GM18511 (cell line): ENCODE measurements at regions not wholly inside any gene's neighbourhood (a gene's known extent, or its start where the extent isn't known, plus 50 kb on each side); places are given as distances from the start of the nearest gene placed in this dataset.
"Not testable (repeated sequence)": the region's sequence is repeated elsewhere in the genome, so short reads cannot be mapped to it uniquely, and the experiment has no call there.

ENCODE experiments used
- ATAC-seq: cut with Tn5 transposase; IDR thresholded peaks from one replicate; pipeline ENCODE4 v1.9.1; 2021; ENCODE audit warnings: mild to moderate bottlenecking, moderate library complexity; ENCODE audit not compliant: unreplicated experiment

DNA sequence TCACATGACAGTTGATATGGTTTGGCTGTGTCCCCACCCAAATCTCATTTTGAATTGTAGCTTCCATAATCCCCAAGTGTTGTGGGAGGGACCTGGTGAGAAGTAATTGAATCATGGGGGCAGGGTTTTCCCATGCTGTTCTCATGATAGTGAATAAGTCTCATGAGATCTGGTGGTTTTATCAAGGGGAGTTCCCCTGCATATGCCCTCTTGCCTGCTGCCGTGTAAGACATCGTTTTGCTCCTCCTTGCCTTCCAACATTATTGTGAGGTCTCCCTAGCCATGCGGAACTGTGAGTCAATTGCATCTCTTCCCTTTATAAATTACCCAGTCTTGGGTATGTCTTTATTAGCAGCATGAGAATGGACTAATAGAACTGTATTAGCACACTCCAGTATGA is 382.4 kb upstream of the PODXL start:
- ATAC-seq: not testable (repeated sequence)

DNA sequence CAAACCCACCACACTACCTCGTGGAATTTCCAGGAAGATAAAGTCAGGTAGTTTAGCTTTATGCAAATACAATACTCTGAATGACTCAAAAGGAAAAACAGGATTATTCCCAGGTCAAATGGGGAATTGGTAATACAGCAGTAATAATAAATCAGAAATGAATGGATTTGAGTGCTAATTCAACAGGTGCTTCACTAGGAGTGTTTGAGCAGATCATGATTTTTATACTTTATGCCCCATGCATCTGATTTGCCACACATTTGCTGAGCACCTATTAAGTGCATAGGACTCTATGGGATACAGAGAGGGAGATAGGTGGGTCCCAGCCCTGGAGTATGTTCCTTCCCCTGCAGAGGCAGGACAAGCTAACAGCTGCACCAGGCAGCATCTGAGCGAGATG is 381.4 kb upstream of the PODXL start:
- no peak for ATAC-seq

DNA sequence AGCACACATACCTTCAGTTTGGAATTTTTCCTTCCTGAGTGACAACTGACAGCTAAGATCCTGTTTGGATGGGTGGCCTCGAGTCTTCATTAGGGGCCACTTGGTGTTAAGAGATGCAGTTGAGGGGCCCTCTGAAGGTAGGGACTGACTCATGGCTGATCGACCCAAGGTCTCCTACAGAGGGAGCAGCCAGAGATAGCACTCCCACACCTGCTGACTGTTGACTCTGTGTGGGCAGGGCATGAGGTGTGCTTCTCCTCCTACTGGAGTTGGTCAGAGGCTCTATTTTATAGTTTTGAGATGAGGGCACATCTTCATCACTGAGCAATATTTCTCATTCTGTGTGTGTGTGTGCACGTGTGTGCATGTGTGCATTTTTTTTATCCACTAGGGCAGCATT is 378.8 kb upstream of the PODXL start:
- ATAC-seq: no peak

DNA sequence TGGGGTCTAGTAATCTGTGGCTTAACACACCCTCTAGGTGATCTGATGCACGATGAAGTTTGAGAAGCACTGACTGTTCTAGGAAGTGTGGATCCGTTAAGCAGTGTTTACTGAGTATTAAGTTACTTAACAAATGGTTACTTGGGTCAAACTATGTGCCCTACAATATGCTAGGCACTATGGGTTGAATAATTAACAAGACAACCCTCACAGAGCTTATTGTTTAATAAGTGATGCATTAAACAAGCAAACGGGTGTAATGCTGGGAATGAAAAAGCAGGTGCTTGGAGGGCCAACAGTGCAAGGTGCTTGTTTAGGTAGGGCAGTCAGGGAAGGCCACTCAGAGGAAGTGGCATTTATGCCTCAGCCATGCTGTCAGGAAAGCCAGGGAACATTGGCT is 378.0 kb upstream of the PODXL start:
- no peak for ATAC-seq

DNA sequence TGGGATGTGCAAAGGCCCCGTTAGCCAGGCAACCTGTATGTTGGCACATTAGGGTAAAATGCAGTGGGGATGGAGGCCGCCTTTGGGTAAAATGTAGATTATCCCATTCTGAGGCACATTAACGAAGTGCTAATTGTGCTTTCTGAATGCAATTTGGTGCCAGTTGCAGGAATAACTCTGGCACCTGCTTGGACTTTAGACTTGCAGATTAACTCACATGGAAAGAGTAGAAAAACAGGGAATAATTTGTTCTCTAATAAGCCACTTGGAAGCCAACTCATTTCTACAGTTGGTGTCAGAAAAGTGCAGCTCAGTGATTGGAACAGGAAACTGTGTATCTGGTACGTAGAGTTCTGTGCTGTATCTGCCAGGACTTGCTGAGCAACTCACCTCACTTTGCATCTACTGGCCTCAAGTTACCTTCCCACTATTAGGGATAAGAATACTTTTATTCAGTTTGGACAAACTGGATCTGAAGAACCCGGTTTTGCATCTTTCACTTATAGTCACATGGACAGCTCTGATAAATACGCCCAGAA is 377.4 kb upstream of the PODXL start:
- ATAC-seq: no peak

DNA sequence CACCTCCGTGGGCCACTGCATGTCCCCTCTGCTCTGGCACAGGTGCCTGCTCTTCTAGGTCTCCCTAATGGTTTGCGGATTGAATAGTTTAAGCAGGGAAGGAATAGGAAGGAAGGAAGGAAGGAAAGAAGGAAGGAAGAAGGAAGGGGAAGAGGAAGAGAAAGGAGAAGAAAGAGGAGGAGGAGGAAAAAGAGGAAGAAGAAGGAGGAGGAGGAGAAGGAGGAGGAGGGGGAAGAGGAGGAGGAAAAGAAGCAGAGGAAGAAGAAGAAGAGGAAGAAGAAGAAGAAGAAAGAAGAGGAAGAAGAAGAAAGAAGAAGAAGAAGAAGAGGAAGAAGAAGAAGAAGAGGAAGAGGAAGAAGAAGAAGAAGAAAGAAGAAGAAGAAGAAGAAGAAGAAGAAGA is 376.8 kb upstream of the PODXL start:
- ATAC-seq: not testable (repeated sequence)

DNA sequence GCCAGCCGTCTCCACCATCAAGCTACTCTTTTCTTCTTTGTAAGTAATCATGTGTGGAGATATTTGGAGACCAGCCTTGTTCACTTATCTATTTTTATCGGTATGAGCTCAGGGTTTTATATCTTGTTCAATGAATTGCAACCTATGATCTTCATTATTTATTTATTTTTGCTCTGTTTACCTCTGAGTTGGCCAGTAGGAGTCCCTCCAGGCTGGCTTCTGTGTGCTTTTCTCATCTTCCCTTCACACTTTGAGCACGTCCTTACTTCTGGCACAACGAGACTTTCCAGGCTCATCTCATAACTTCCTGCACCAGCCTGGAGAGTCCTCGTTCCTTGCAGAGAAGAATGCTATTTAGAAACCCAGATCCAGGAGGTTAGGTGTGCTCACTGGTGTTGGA is 375.8 kb upstream of the PODXL start:
- no peak for ATAC-seq

DNA sequence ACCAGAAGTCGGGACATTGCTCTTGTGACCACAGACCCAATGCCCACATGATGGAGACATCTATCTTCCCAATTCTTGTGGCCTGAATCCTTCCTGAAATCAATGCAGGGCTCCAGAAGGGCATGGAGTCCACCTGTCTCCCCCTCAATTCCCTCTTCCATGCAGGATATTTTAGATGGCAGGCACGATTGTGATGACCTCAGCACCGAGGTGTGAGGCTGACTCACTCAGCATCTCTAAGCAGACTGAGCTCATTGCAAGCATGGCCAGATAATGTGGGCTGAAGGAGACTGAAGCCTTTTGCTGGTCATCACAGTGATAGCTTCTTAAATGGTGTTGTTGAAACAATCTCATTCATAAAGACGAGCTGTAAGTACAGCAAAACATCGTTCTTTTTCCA is 374.9 kb upstream of the PODXL start:
- ATAC-seq: no peak

DNA sequence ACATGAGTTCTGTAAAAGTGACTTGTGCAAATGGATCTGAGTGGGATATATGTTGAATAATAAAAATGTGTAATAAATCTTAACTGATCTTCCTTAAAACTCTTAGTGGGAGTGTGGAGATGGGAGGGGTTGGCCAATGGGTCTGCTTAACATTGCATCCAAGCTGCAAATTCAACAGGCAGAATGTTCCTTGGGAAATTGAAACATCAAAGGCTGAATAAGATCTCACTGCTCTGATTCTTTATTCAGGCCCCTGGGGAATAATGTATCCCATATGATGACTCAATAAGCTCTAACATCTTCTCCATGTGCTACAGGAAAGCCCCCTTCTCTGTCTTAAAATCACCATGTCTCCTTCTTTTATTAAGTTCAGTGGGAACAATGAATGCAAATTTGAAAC is 373.2 kb upstream of the PODXL start:
- no peak for ATAC-seq

DNA sequence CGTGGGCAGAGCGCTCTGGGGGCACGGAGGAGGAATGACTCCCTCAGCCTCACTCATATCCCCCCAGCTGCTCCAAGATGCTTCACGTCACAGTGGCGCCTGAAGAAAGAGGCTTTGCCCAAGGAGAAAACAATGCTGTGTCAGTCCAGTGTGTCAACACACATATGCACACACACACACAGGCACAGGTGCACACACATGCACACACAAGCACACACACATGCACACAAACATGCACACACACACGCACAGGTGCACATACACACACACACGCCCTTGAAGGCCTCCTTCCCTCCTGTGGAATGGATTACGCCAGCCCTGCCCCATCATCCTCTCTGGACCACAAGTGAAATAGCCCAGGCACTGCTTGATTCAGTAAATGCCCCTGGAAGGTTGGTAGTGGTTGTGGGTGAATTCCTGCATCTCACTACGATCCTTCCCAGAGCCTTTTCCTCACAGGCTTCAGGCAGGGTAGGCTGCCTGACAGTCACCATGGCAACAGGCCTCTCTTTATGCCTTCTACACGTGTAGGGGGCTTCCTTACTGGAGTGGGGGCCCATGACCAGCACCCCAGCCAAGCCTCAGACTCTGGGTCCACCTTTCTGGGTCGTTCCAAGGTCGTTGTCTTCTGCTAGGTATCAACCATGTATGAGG is 371.5 kb upstream of the PODXL start:
- no peak for ATAC-seq

DNA sequence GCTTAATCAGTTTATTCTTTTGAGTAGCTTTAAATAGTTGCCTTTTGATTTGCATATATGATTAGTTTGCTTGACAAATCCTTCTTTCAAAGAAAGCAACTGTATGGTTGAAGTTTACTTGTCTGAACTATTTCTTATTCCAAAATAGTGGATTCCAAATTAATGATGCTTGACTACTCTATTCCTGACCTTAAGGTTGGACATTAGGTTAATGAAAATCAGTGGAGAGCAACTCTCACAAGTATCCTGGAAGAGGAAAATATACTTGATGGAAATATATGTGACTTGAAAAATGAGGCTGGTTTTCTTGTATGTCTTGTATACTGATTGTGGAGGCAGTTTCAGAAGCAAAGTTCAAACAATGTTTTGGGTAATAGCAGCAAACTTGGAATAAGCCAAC is 369.2 kb upstream of the PODXL start:
- ATAC-seq: no peak

DNA sequence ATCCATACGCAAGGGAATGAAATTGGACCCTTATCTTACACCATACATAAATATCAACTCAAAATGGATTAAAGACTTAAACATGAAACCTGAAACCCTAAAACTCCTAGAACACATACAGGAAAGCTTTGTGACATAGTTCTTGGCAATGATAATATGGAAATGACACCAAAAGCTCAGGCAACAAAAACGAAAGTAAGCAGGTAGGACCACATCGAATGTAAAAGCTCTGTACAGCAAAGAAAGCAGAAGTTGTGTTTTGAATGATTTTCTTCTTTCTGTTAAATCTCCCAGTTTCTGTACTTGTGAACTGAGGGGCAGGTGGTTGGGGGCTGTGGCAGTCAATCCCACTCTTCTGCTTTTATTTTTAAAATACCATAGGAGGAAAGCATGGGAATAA is 368.4 kb upstream of the PODXL start:
- no peak for ATAC-seq

DNA sequence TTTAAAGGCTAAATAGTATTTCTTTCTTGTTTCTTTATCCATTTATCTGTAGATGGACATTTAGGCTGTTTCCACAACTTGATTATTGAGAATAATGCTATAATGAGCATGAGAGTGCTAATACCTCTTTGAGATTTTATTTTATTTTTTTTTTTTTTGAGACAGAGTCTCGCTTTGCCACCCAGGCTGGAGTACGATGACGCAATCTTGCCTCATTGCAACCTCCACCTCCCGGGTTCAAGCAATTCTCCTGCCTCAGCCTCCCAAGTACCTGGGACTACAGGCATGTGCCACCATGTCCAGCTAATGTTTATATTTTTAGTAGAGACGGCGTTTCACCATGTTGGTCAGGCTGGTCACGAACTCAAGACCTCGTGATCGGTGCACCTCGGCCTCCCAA is 366.5 kb upstream of the PODXL start:
- ATAC-seq: not testable (repeated sequence)

DNA sequence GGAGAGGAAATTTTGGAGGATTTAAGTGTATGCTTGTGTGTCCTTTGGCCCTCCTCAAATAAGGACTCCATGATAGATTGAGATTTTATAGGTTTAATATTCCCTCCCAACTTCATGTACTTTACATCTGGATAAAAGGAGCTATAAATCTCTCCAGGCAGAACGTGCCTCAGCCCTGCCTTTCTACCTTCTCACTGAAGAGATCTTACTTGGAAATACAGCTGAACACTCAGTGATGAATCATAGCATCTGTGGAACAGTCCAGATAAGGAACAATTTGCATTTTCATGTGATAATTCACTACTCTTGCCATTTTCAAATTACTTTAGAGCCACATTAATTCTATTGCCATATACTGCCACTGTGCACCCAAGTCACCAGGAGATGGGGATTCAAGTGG is 364.6 kb upstream of the PODXL start:
- no peak for ATAC-seq

DNA sequence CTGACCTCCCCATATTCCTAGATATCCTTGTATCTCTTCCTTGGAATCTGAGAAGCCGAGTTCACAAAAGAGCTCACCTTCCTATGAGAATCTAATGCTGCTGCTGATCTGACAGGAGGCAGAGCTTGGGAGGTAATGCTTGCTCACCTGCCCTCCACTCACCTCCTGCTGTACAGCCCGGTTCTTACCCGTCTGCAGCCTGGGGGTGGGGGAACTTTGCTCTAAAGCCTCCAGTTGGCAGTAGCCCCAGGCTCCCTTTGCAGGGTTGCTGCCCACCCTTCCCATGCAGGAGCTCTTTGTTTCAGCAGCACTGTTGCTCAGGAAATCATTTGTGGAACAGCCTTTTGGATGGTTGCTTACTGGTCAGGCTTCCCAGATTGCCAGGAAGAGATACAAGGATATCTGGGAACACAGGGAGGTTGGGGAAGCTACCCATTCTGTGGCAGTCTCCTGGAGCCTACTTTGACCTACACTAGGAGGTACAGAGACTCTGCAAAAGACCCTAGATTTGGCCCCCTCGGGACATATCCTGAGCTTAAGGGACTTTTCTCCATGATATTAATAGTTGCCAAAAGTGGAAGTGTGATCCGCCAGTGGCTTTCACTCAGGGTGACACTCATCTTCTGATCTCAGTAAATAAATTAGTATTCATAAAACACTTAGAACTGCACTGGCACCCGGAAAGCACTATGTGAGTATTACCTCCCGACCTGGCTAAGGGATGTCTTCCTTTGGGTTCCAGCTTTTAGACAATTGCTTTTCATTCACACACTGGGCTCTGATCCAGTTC is 363.7 kb upstream of the PODXL start:
- ATAC-seq: peak; percentile 58

DNA sequence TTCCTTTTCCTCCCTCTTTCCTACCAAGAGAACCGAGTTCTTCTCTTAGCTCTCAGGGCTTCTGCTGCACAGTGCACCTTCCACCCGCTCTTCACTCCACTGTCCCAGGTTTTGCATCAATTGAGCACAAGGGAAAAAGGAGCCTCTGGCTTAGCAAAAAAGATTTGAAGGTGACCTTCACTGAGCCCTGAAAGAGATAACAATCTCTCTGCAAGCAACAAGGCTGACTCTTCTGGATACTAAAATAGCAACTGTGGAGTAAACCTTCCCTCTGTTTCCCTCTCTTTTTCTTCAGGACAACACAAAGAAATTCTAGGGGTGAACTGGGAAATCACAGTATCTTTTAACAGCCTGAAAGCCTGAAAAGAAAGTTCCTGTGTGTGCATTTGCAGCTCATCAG is 354.7 kb upstream of the PODXL start:
- ATAC-seq: no peak

DNA sequence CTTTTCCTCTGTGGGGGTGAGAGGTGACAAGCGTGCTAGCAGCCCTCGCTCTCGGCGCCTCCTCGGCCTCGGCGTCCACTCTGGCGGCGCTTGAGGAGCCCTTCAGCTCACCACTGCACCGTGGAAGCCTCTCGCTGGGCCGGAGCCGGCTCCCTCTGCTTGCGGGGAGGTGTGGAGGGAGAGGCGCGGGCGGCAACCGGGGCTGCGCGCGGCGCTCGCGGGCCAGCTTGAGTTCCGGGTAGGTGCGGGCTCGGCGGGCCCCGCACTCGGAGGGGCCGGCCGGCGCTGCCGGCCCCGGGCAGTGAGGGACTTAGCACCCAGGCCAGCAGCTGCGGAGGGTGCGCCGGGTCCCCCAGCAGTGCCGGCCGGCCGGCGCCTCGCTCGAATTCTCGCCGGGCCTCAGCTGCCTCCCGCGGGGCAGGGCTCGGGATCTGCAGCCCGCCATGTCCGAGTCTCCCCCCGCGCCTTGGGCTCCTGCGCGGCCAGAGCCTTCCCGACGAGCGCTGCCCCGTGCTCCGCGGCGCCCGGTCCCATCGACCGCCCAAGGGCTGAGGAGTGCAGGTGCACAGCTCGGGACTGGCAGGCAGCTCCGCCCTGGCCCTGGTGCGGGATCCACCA is 352.8 kb upstream of the PODXL start:
- ATAC-seq: no peak

DNA sequence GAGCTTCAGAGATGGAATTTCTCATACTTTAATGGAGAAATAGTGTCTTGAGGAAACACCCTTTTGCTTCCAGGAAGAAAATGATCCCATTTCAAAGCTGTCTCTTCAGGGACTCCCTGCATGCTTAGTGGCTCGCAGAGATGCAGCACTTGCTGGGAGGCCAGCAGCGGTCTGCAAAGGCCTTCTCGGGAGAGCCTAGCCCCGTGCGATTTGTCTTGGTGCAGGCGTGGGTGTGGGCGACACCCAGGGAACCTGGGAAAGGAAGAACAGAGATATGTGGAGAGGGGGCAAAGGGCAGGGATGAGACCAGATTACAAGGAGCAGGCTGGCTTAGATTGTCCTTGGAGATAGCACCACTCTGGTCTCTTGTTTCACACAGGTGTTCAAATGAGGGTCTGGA is 352.3 kb upstream of the PODXL start:
- ATAC-seq: no peak

DNA sequence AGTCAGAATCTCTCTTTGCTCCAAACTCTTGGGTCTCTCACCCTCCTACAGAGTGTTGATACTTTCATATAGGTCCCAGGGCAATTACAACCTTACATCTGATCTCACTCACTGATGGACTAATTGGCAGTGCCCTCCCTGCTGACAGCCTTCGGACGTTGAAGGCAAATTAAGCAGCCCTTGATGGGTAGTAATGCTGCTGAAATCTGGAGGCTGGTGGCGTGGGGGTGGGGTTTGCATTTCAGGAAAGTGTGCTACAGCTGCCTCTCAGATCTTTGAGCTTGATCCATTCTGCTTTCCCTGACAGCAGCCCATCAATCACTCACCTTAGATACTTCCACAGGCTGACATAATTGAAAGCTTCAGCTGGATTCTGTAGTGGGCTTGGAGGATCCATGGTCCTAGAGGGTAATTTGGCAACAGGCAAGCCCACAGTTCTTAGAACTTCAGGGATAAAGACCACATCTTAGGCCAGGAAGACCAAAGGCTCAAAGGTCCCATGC is 349.1 kb upstream of the PODXL start:
- ATAC-seq: no peak

DNA sequence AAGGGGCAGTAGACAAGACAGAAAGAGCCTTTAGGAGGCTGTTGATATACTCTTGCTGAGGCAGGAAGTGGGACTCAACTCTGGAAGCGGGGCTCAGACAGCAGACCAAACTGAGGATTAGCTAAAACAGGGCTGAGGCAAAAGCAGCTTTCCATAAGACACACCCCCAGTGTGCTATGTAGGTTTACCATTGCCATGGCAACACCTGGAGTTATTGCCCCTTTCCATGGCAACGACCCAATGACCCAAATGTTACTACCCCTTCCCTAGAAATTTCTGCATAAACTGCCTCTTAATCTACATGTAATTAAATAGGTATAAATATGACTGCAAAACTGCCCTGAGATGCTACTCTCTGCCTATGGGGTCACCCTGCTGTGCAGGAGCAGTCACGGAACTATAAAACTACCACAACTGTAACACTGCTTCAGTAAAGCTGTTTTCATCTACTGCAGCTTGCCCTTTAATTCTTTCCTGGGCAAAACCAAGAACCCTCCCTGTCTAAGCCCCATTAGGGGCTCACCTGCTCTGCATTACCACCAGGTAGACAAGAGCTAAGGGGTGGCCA is 348.4 kb upstream of the PODXL start:
- no peak for ATAC-seq

DNA sequence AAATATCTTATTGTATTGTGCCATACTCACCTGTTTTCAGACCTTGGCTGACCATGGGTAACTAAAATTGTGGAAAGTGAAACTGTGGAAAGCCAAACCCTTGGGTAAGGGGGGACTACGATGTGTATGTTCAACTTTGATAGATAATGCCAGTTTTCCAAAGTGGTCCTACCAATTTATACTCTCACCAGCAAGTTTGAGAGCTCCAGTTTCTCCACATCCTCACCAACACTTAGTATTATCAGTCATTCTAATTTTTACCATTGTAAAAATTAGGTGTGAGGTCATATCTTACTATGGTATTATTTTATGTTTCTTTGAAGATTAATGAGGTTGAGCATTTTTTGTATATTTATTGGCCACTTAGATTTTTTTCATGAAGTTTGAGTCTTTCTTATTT is 346.9 kb upstream of the PODXL start:
- ATAC-seq: no peak
